ENCODE measurements at regions not wholly inside any gene's neighbourhood (a gene's known extent, or its start where the extent isn't known, plus 50 kb on each side); places are given as distances from the start of the nearest gene placed in this dataset.

DNA sequence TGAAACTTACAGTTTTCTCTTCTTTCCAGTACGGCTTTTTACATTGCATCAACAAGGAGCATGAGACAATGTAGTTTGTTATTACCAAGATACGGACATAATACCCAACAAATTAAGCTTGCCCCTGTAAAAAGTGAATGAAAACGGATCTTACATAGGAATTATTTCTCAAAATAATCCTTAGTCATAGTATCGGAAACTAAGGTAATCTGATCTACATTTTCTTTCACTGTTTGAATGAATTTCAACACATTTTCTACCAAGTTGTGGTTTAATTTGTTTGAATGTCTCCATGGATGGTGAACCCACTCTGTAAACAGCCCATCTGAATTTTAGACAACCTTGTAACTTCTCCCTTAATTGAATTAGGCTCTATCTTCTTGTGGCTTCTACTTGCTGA is 90.5 kb downstream of the INHBA start:
- H3K27me3 ChIP-seq (ENCODE audit: control insufficient read depth in 2 of 2, insufficient read depth in 1 of 2, low read length in 1 of 2), result no peaks in the 10 kb centered on the region
- WGBS, result 92% methylated on average over 4 of the region's 4 CpGs
- H3K9me3 ChIP-seq (ENCODE audit: control insufficient read depth in 2 of 2, insufficient read depth in 1 of 2, low read length in 1 of 2), result no peaks in the 10 kb centered on the region
- DNase-seq (ENCODE audit: low read depth in 6 of 9, low spot score in 9 of 9), result no peak
- H3K36me3 ChIP-seq (ENCODE audit: control insufficient read depth in 2 of 2, insufficient read depth in 2 of 2, low read length in 1 of 2), result no peaks in the 10 kb centered on the region
- H3K4me1 ChIP-seq (ENCODE audit: control insufficient read depth in 2 of 2, insufficient read depth in 2 of 2, low read length in 2 of 2), result no peaks in the 10 kb centered on the region
- no peak overlapping the region for H3K4me3 ChIP-seq (ENCODE audit: low read length in 2 of 2)
- no peak overlapping the region for H3K27ac ChIP-seq (ENCODE audit: low read depth in 1 of 2, low read length in 1 of 2)

DNA sequence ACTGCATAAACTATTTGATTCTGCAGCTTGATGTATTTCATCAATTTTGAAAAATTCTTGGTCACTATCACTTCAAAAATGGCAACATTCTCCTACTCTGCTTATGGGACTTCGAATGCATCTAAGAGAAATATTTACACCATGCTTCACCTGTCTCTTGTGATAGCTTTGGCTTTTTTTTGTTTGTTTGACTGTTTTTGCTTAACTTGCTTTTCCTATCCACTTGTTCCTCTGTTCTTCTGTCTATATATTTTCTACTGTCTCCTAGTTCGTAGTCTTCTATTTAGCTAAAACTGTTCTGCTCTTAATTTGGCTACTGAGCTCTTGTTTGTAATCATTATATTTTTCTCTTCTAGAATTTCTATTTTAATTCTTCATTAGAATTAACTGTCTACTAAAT is 94.4 kb downstream of the INHBA start:
- DNase-seq (ENCODE audit: low read depth in 6 of 9, low spot score in 9 of 9), result no peak
- no peaks in the 10 kb centered on the region for H3K4me1 ChIP-seq (ENCODE audit: control insufficient read depth in 2 of 2, insufficient read depth in 2 of 2, low read length in 2 of 2)
- WGBS, result 96% methylated on average over 2 of the region's 2 CpGs
- H3K27ac ChIP-seq (ENCODE audit: low read depth in 1 of 2, low read length in 1 of 2), result no peak overlapping the region
- H3K27me3 ChIP-seq (ENCODE audit: control insufficient read depth in 2 of 2, insufficient read depth in 1 of 2, low read length in 1 of 2), result no peaks in the 10 kb centered on the region
- no peaks in the 10 kb centered on the region for H3K9me3 ChIP-seq (ENCODE audit: control insufficient read depth in 2 of 2, insufficient read depth in 1 of 2, low read length in 1 of 2)
- H3K36me3 ChIP-seq (ENCODE audit: control insufficient read depth in 2 of 2, insufficient read depth in 2 of 2, low read length in 1 of 2), result no peaks in the 10 kb centered on the region
- no peak overlapping the region for H3K4me3 ChIP-seq (ENCODE audit: low read length in 2 of 2)

DNA sequence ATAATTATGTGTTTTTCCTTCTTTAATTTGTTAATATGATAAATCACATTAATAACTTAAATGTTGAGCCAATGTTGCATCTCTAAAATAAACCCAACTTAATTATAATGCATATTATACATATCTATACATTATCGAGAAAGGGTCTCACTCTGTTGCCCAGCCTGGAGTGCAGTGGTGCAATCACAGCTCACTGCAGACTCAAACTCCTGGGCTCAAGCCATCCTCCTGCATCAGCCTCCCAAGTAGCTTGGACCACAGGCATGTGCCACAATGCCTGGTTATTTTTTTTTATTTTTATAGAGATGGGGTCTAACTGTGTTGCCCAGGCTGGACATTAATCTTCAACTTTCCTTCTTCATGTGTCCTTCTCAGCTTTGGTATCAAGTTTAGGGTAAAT is 98.9 kb downstream of the INHBA start:
- DNase-seq (ENCODE audit: low read depth in 6 of 9, low spot score in 9 of 9), result no peak
- 97% methylated on average over 1 of the region's 1 CpG for WGBS
- no peaks in the 10 kb centered on the region for H3K36me3 ChIP-seq (ENCODE audit: control insufficient read depth in 2 of 2, insufficient read depth in 2 of 2, low read length in 1 of 2)
- no peaks in the 10 kb centered on the region for H3K27me3 ChIP-seq (ENCODE audit: control insufficient read depth in 2 of 2, insufficient read depth in 1 of 2, low read length in 1 of 2)
- no peak overlapping the region for H3K4me3 ChIP-seq (ENCODE audit: low read length in 2 of 2)
- H3K4me1 ChIP-seq (ENCODE audit: control insufficient read depth in 2 of 2, insufficient read depth in 2 of 2, low read length in 2 of 2), result no peaks in the 10 kb centered on the region
- no peaks in the 10 kb centered on the region for H3K9me3 ChIP-seq (ENCODE audit: control insufficient read depth in 2 of 2, insufficient read depth in 1 of 2, low read length in 1 of 2)
- H3K27ac ChIP-seq (ENCODE audit: low read depth in 1 of 2, low read length in 1 of 2), result no peak overlapping the region

DNA sequence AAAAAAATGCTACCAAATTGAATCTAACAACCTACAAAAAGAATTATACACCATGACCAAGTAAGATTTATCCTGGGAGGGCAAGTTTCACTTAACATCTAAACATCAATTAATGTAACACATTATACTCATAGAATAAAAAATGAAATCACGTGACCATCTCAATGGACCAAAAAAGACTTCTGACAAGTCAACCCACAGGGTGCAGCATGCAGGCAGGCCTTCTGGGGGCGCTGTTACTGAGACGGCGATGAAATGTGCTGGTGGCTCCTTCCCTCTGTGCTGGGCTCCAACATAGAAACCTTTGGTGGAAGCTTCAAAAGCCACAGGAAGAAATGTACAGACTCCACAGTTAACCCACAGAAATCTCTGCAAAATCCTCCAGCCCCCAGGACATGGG is 103.1 kb downstream of the INHBA start:
- H3K36me3 ChIP-seq (ENCODE audit: control insufficient read depth in 2 of 2, insufficient read depth in 2 of 2, low read length in 1 of 2), result no peaks in the 10 kb centered on the region
- H3K27ac ChIP-seq (ENCODE audit: low read depth in 1 of 2, low read length in 1 of 2), result no peak overlapping the region
- H3K27me3 ChIP-seq (ENCODE audit: control insufficient read depth in 2 of 2, insufficient read depth in 1 of 2, low read length in 1 of 2), result no peaks in the 10 kb centered on the region
- H3K4me3 ChIP-seq (ENCODE audit: low read length in 2 of 2), result no peak overlapping the region
- H3K9me3 ChIP-seq (ENCODE audit: control insufficient read depth in 2 of 2, insufficient read depth in 1 of 2, low read length in 1 of 2), result no peaks in the 10 kb centered on the region
- no peaks in the 10 kb centered on the region for H3K4me1 ChIP-seq (ENCODE audit: control insufficient read depth in 2 of 2, insufficient read depth in 2 of 2, low read length in 2 of 2)
- no peak for DNase-seq (ENCODE audit: low read depth in 6 of 9, low spot score in 9 of 9)
- WGBS, result 92% methylated on average over 4 of the region's 4 CpGs

DNA sequence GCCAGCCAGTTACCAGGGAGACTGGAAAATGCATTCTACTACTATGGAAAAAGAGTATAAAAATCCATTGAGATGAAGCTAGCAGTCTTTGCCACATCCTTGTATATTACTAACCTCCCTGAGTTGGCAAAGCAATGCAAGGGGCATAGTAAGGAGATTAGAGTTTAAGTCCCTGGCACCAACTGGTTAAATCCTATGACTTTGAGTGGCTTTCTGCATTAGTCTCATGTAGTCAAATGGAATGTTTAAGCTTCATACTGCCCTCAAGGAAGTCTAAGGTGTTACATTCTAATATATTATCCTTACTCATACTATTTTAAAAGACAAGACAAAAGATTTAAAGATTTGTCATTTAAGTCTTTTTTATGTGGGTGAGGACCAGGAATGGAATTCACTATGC is 110.1 kb downstream of the INHBA start:
- H3K27ac ChIP-seq (ENCODE audit: low read depth in 1 of 2, low read length in 1 of 2), result no peak overlapping the region
- H3K27me3 ChIP-seq (ENCODE audit: control insufficient read depth in 2 of 2, insufficient read depth in 1 of 2, low read length in 1 of 2), result no peaks in the 10 kb centered on the region
- no peak for DNase-seq (ENCODE audit: low read depth in 6 of 9, low spot score in 9 of 9)

DNA sequence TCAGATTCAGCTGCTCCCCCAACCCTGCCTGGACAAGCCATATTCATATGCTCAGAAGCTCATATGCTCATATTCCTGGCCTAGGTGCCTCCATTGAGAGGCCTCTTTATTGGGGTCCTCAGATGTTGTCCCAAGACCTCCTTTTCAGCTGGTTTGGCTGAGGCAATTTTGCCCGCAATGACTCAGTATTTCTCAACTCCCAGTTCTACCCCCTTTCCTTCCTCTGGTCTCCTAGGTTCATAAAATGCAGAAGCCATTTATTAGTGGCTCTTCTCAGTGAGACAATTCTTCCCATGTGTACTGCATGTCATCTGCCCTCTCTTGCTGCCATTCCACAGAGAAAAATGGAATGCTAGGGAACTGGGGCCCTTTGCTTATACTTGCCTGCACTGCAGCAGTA is 110.7 kb downstream of the INHBA start:
- DNase-seq (ENCODE audit: low read depth in 6 of 9, low spot score in 9 of 9), result no peak
- H3K27me3 ChIP-seq (ENCODE audit: control insufficient read depth in 2 of 2, insufficient read depth in 1 of 2, low read length in 1 of 2), result no peaks in the 10 kb centered on the region
- H3K4me3 ChIP-seq (ENCODE audit: low read length in 2 of 2), result no peak overlapping the region
- 90% methylated on average over 1 of the region's 1 CpG for WGBS
- no peaks in the 10 kb centered on the region for H3K4me1 ChIP-seq (ENCODE audit: control insufficient read depth in 2 of 2, insufficient read depth in 2 of 2, low read length in 2 of 2)
- H3K9me3 ChIP-seq (ENCODE audit: control insufficient read depth in 2 of 2, insufficient read depth in 1 of 2, low read length in 1 of 2), result no peaks in the 10 kb centered on the region
- no peak overlapping the region for H3K27ac ChIP-seq (ENCODE audit: low read depth in 1 of 2, low read length in 1 of 2)
- H3K36me3 ChIP-seq (ENCODE audit: control insufficient read depth in 2 of 2, insufficient read depth in 2 of 2, low read length in 1 of 2), result no peaks in the 10 kb centered on the region

More for the DNA sequence above, 110.1 kb downstream of the INHBA start:
- H3K4me1 ChIP-seq (ENCODE audit: control insufficient read depth in 2 of 2, insufficient read depth in 2 of 2, low read length in 2 of 2), result no peaks in the 10 kb centered on the region
- H3K4me3 ChIP-seq (ENCODE audit: low read length in 2 of 2), result no peak overlapping the region
- no peaks in the 10 kb centered on the region for H3K9me3 ChIP-seq (ENCODE audit: control insufficient read depth in 2 of 2, insufficient read depth in 1 of 2, low read length in 1 of 2)
- H3K36me3 ChIP-seq (ENCODE audit: control insufficient read depth in 2 of 2, insufficient read depth in 2 of 2, low read length in 1 of 2), result no peaks in the 10 kb centered on the region

DNA sequence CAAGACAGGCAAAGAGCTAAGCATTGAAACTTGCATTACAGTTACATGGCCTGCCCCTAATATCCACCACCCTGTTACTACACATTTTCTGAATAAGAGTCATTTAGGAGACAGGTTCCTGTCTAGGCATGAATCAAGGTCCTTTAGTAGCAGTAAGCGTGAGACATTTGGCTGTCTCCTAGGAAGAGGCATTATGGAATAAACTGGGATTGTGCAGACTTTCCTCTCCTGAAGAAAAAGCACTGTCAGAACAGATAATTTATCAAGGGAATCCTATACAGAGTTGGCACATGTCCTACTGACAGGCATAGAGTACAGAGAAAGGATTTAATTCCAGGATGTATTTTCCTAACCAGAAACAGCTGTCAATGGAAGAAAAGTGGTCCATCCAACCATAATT is 111.9 kb downstream of the INHBA start:
- Histone ChIP-seq H3K27me3 (ENCODE audit: control insufficient read depth in 2 of 2, insufficient read depth in 1 of 2, low read length in 1 of 2) (no peaks in the 10 kb centered on the region), H3K4me1 (ENCODE audit: control insufficient read depth in 2 of 2, insufficient read depth in 2 of 2, low read length in 2 of 2) (no peaks in the 10 kb centered on the region), H3K9me3 (ENCODE audit: control insufficient read depth in 2 of 2, insufficient read depth in 1 of 2, low read length in 1 of 2) (no peaks in the 10 kb centered on the region), H3K27ac (ENCODE audit: low read depth in 1 of 2, low read length in 1 of 2) (no peak overlapping the region), H3K4me3 (ENCODE audit: low read length in 2 of 2) (no peak overlapping the region), H3K36me3 (ENCODE audit: control insufficient read depth in 2 of 2, insufficient read depth in 2 of 2, low read length in 1 of 2) (no peaks in the 10 kb centered on the region)
- 93% methylated on average over 1 of the region's 1 CpG for WGBS
- no peak for DNase-seq (ENCODE audit: low read depth in 6 of 9, low spot score in 9 of 9)

DNA sequence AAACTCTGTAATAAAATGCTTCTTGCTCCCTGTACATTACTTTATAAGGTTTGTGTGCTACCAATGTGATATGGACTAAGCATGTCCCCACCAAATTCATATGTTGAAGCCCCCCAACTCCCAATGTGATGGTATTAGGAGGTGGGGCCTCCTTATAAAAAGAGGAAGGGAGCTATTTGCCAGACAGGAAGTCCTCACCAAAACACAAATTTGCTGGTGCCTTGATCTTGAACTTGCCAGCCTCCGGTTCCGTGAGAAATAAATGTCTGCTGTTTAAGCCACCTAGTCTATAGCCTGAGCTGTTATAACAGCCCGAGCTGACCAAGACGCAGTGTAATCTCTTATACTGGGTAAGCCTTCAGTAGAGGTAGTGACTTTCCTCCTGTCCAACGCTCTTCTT is 114.5 kb downstream of the INHBA start:
- no peak for DNase-seq (ENCODE audit: low read depth in 6 of 9, low spot score in 9 of 9)
- H3K4me3 ChIP-seq (ENCODE audit: low read length in 2 of 2), result no peak overlapping the region
- 64% methylated on average over 5 of the region's 5 CpGs for WGBS
- H3K27me3 ChIP-seq (ENCODE audit: control insufficient read depth in 2 of 2, insufficient read depth in 1 of 2, low read length in 1 of 2), result no peaks in the 10 kb centered on the region
- no peaks in the 10 kb centered on the region for H3K9me3 ChIP-seq (ENCODE audit: control insufficient read depth in 2 of 2, insufficient read depth in 1 of 2, low read length in 1 of 2)
- no peaks in the 10 kb centered on the region for H3K4me1 ChIP-seq (ENCODE audit: control insufficient read depth in 2 of 2, insufficient read depth in 2 of 2, low read length in 2 of 2)
- H3K36me3 ChIP-seq (ENCODE audit: control insufficient read depth in 2 of 2, insufficient read depth in 2 of 2, low read length in 1 of 2), result no peaks in the 10 kb centered on the region
- no peak overlapping the region for H3K27ac ChIP-seq (ENCODE audit: low read depth in 1 of 2, low read length in 1 of 2)

DNA sequence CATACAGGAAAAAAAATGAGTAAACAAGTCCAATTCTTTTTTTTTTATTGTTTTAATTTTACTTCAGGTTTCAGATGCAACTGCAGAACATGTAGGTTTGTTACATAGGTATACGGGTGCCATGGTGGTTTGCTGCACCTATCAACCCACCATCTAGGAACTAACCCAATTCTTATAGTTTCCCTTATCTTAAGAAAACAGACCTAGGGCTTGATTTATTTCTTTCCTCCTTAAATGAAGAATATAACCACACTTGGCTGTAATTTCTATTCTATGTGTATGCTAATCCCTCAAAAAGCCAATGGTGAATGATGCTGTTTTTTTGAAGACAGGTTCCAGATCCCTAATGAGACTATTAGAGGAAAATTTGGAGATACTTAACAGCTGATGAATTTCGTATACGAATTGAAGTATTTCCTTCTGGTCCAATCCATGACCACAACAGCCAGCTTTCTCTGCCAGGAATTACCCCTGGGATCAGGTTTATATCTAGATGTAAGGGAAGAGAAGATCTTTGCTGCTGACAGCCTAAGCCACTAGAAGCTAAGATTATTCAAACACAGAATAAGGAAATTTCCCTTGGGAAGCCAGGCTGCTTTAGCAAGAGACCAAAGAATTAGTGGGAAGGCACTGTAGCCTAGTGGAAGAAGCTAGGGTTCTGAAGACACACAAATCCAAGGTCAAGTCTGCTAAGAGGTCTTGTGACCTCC is 115.8 kb downstream of the INHBA start:
- Histone ChIP-seq H3K4me1 (ENCODE audit: control insufficient read depth in 2 of 2, insufficient read depth in 2 of 2, low read length in 2 of 2) (no peaks in the 10 kb centered on the region), H3K4me3 (ENCODE audit: low read length in 2 of 2) (no peak overlapping the region), H3K9me3 (ENCODE audit: control insufficient read depth in 2 of 2, insufficient read depth in 1 of 2, low read length in 1 of 2) (no peaks in the 10 kb centered on the region), H3K27me3 (ENCODE audit: control insufficient read depth in 2 of 2, insufficient read depth in 1 of 2, low read length in 1 of 2) (no peaks in the 10 kb centered on the region), H3K36me3 (ENCODE audit: control insufficient read depth in 2 of 2, insufficient read depth in 2 of 2, low read length in 1 of 2) (no peaks in the 10 kb centered on the region), H3K27ac (ENCODE audit: low read depth in 1 of 2, low read length in 1 of 2) (no peak overlapping the region)
- no peak for DNase-seq (ENCODE audit: low read depth in 6 of 9, low spot score in 9 of 9)
- 42% methylated on average over 3 of the region's 3 CpGs for WGBS

DNA sequence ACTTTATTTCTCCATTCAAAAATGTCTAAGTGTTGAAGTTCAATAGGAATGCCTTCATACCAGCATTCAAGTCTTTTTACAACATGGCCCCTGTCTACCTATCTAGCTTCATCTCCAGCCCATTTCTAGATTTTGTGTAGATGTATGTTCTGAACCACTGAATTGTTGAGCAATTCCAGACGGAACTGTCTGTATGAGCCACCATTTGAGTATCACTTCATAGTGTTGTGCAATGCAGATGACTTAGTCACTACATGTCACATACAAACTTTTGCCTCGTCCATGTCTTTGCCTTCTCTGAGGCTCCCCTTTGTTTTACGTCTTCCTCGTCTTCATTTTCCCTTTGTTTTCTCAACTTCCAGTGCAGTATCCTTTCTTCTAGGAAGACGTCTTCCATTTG is 118.1 kb downstream of the INHBA start:
- Histone ChIP-seq H3K27ac (ENCODE audit: low read depth in 1 of 2, low read length in 1 of 2) (no peak overlapping the region), H3K4me3 (ENCODE audit: low read length in 2 of 2) (no peak overlapping the region), H3K4me1 (ENCODE audit: control insufficient read depth in 2 of 2, insufficient read depth in 2 of 2, low read length in 2 of 2) (no peaks in the 10 kb centered on the region), H3K9me3 (ENCODE audit: control insufficient read depth in 2 of 2, insufficient read depth in 1 of 2, low read length in 1 of 2) (no peaks in the 10 kb centered on the region), H3K27me3 (ENCODE audit: control insufficient read depth in 2 of 2, insufficient read depth in 1 of 2, low read length in 1 of 2) (no peaks in the 10 kb centered on the region), H3K36me3 (ENCODE audit: control insufficient read depth in 2 of 2, insufficient read depth in 2 of 2, low read length in 1 of 2) (no peaks in the 10 kb centered on the region)
- WGBS, result 93% methylated on average over 5 of the region's 5 CpGs
- no peak for DNase-seq (ENCODE audit: low read depth in 6 of 9, low spot score in 9 of 9)
